ENCODE measurements at regions not wholly inside any gene's neighbourhood (a gene's known extent, or its start where the extent isn't known, plus 50 kb on each side); places are given as distances from the start of the nearest gene placed in this dataset.

- Histone ChIP-seq H2AFZ (ENCODE audit: control insufficient read depth, low read depth, low read length) (no peak overlapping the region), H3K9me3 (replicated peaks; ENCODE audit: control insufficient read depth, insufficient read depth, low read length) (no peaks in the 10 kb centered on the region), H3K9ac (ENCODE audit: control insufficient read depth, insufficient read depth, low read length) (no peak overlapping the region), H3K27me3 (replicated peaks in 1 of 2; ENCODE audit: control insufficient read depth in 2 of 2, insufficient read depth in 2 of 2, low read length in 1 of 2) (no peaks in the 10 kb centered on the region), H3K4me2 (ENCODE audit: control insufficient read depth, insufficient read depth) (no peak overlapping the region), H3K27ac (ENCODE audit: control insufficient read depth, insufficient read depth) (no peak overlapping the region), H3K4me3 (no peak overlapping the region), H3K79me2 (ENCODE audit: control insufficient read depth, insufficient read depth, low read length) (no peaks in the 10 kb centered on the region), H3K4me1 (ENCODE audit: control insufficient read depth, insufficient read depth, low read length) (no peaks in the 10 kb centered on the region), H3K36me3 (ENCODE audit: control insufficient read depth in 2 of 2, insufficient read depth in 2 of 2, low read length in 1 of 2) (no peaks in the 10 kb centered on the region), H4K20me1 (ENCODE audit: control insufficient read depth, insufficient read depth) (no peaks in the 10 kb centered on the region)
- BruUV-seq (replicated peaks) = no TSS peak
- ChIA-PET POLR2A (no interaction called here), CTCF (no interaction called here), SMC1A (ENCODE audit: uncharacterized antibody, unreplicated experiment) (no interaction called here), RAD21 (ENCODE audit: unreplicated experiment) (no interaction called here)
- no peak for TF ChIP-seq PBX3 (IDR thresholded peaks at IDR 0.05; ENCODE audit: insufficient replicate concordance, low read depth, low read length)
- no peak for TF ChIP-seq SPI1 (IDR thresholded peaks at IDR 0.05; ENCODE audit: borderline replicate concordance, insufficient read depth, low read depth, low read length)
- in situ Hi-C loops (cut with MboI) = no loop called here
- DNase-seq (ENCODE audit: low read depth, low spot score) (no peak), FAIRE-seq (no peak), ATAC-seq (no peak)
- intact Hi-C loops (cut with micrococcal nuclease; ENCODE audit: unreplicated experiment) = loop anchor here (5.0 kb wide), 1 partner anchor 73 kb away; no protein-coding TSS in a partner anchor
- 36% methylated on average over 4 of the region's 4 CpGs for WGBS (ENCODE audit: insufficient coverage, insufficient replicate concordance, low lambda C conversion rate, missing lambda C conversion rate)
These were observed 242.6 kb upstream of the AGTR1 start for GRCh38 chr3:148455098-148455497.

- in situ Hi-C loops (cut with MboI) = no loop called here
These were observed 239.8 kb upstream of the AGTR1 start for GRCh38 chr3:148457886-148458285.

More at GRCh38 chr3:148457886-148458285, 239.8 kb upstream of the AGTR1 start:
- Histone ChIP-seq H3K4me1 (ENCODE audit: control insufficient read depth, insufficient read depth, low read length) (no peaks in the 10 kb centered on the region), H3K4me2 (ENCODE audit: control insufficient read depth, insufficient read depth) (no peak overlapping the region), H3K79me2 (ENCODE audit: control insufficient read depth, insufficient read depth, low read length) (no peaks in the 10 kb centered on the region), H2AFZ (ENCODE audit: control insufficient read depth, low read depth, low read length) (no peak overlapping the region), H4K20me1 (ENCODE audit: control insufficient read depth, insufficient read depth) (no peaks in the 10 kb centered on the region), H3K27ac (ENCODE audit: control insufficient read depth, insufficient read depth) (no peak overlapping the region), H3K4me3 (no peak overlapping the region), H3K36me3 (ENCODE audit: control insufficient read depth in 2 of 2, insufficient read depth in 2 of 2, low read length in 1 of 2) (no peaks in the 10 kb centered on the region), H3K9ac (ENCODE audit: control insufficient read depth, insufficient read depth, low read length) (no peak overlapping the region), H3K27me3 (replicated peaks in 1 of 2; ENCODE audit: control insufficient read depth in 2 of 2, insufficient read depth in 2 of 2, low read length in 1 of 2) (no peaks in the 10 kb centered on the region), H3K9me3 (replicated peaks; ENCODE audit: control insufficient read depth, insufficient read depth, low read length) (no peaks in the 10 kb centered on the region)
- DNase-seq (ENCODE audit: low read depth, low spot score) (no peak), ATAC-seq (no peak), FAIRE-seq (no peak)
- intact Hi-C loops (cut with micrococcal nuclease; ENCODE audit: unreplicated experiment) = loop anchor here (5.0 kb wide), 1 partner anchor 76 kb away; no protein-coding TSS in a partner anchor
- WGBS (ENCODE audit: insufficient coverage, insufficient replicate concordance, low lambda C conversion rate, missing lambda C conversion rate) = 0% methylated on average over 1 of the region's 1 CpG
- BruUV-seq (replicated peaks) = no TSS peak
- POLR2A ChIA-PET = no interaction called here
- RAD21 ChIA-PET (ENCODE audit: unreplicated experiment) = no interaction called here
- CTCF ChIA-PET = no interaction called here
- TF ChIP-seq STAT3 (IDR thresholded peaks at IDR 0.05; ENCODE audit: low read depth, low read length) (no peak), TARDBP (IDR thresholded peaks at IDR 0.05; ENCODE audit: borderline replicate concordance) (no peak), RB1 (IDR thresholded peaks at IDR 0.05; ENCODE audit: borderline replicate concordance) (no peak), RBBP5 (conservative IDR thresholded peaks at IDR 0.05) (no peak), ETV6 (conservative IDR thresholded peaks at IDR 0.05 in 1 of 2, IDR thresholded peaks at IDR 0.05 in 1 of 2; ENCODE audit: borderline replicate concordance in 1 of 2, low read depth in 1 of 2) (no peak), KLF5 (IDR thresholded peaks at IDR 0.05; ENCODE audit: partially characterized antibody) (no peak), CUX1 (IDR thresholded peaks at IDR 0.05; ENCODE audit: insufficient replicate concordance, low read depth, low read length) (no peak), SMAD5 (IDR thresholded peaks at IDR 0.05; ENCODE audit: low read depth) (no peak)
- SMC1A ChIA-PET (ENCODE audit: uncharacterized antibody, unreplicated experiment) = no interaction called here
